ENCODE measurements at regions not wholly inside any gene's neighbourhood (a gene's known extent, or its start where the extent isn't known, plus 50 kb on each side); places are given as distances from the start of the nearest gene placed in this dataset.

DNA sequence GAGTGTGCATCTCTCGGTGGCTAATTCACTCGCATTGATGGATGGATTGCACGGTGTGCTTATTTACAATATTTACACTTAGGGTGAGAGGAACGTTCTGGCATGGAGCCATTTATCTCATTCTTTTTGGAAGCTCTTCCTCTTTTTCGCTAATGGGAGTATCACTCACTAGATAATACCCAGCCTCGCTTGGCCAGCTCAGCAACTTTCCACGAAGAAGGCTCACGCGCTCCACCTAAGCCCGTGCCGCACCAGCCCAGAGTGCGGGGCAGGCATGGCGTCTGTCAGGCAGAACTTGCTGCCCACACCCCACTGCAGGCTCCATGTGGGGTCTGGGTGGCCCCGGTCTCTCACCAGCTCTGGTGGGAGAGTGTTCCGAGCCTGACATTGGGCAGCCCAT is 484.9 kb downstream of the NPHP4 start:
- H3K4me3 ChIP-seq (ENCODE audit: low read depth, low read length) = no peak overlapping the region

GRCh38 chr1:5506634-5507033 is 485.6 kb downstream of the NPHP4 start:
- no peak overlapping the region for H3K9ac ChIP-seq (ENCODE audit: low read depth, low read length)
- H3K27me3 ChIP-seq (ENCODE audit: control insufficient read depth, insufficient read depth, low read length) = no peaks in the 10 kb centered on the region
- no peak overlapping the region for H3K27ac ChIP-seq (ENCODE audit: low read depth, low read length)
- no peaks in the 10 kb centered on the region for H3K4me1 ChIP-seq (ENCODE audit: control insufficient read depth, insufficient read depth, low read length)
- no peaks in the 10 kb centered on the region for H3K9me3 ChIP-seq (ENCODE audit: control insufficient read depth, insufficient read depth, low read length)
- H3K4me3 ChIP-seq (ENCODE audit: low read depth, low read length) = no peak overlapping the region
- no peaks in the 10 kb centered on the region for H3K36me3 ChIP-seq (ENCODE audit: control insufficient read depth, insufficient read depth, low read length)

More for the DNA sequence above, 484.9 kb downstream of the NPHP4 start:
- no peak overlapping the region for H3K27ac ChIP-seq (ENCODE audit: low read depth, low read length)
- no peaks in the 10 kb centered on the region for H3K36me3 ChIP-seq (ENCODE audit: control insufficient read depth, insufficient read depth, low read length)
- no peaks in the 10 kb centered on the region for H3K4me1 ChIP-seq (ENCODE audit: control insufficient read depth, insufficient read depth, low read length)
- no peak overlapping the region for H3K9ac ChIP-seq (ENCODE audit: low read depth, low read length)
- H3K9me3 ChIP-seq (ENCODE audit: control insufficient read depth, insufficient read depth, low read length) = no peaks in the 10 kb centered on the region
- H3K27me3 ChIP-seq (ENCODE audit: control insufficient read depth, insufficient read depth, low read length) = no peaks in the 10 kb centered on the region

- Histone ChIP-seq H3K4me1 (ENCODE audit: control insufficient read depth, insufficient read depth, low read length) (no peaks in the 10 kb centered on the region), H3K36me3 (ENCODE audit: control insufficient read depth, insufficient read depth, low read length) (no peaks in the 10 kb centered on the region), H3K27ac (ENCODE audit: low read depth, low read length) (no peak overlapping the region), H3K9me3 (ENCODE audit: control insufficient read depth, insufficient read depth, low read length) (no peaks in the 10 kb centered on the region), H3K9ac (ENCODE audit: low read depth, low read length) (no peak overlapping the region), H3K4me3 (ENCODE audit: low read depth, low read length) (no peak overlapping the region), H3K27me3 (ENCODE audit: control insufficient read depth, insufficient read depth, low read length) (no peaks in the 10 kb centered on the region)
Measured at GRCh38 chr1:5505944-5506343, 486.3 kb downstream of the NPHP4 start.

- Histone ChIP-seq H3K27ac (ENCODE audit: low read depth, low read length) (no peak overlapping the region), H3K4me3 (ENCODE audit: low read depth, low read length) (no peak overlapping the region), H3K9me3 (ENCODE audit: control insufficient read depth, insufficient read depth, low read length) (no peaks in the 10 kb centered on the region), H3K9ac (ENCODE audit: low read depth, low read length) (no peak overlapping the region), H3K36me3 (ENCODE audit: control insufficient read depth, insufficient read depth, low read length) (no peaks in the 10 kb centered on the region), H3K4me1 (ENCODE audit: control insufficient read depth, insufficient read depth, low read length) (no peaks in the 10 kb centered on the region), H3K27me3 (ENCODE audit: control insufficient read depth, insufficient read depth, low read length) (no peaks in the 10 kb centered on the region)
Measured at GRCh38 chr1:5504364-5504740, 487.9 kb downstream of the NPHP4 start.

- no peaks in the 10 kb centered on the region for H3K36me3 ChIP-seq (ENCODE audit: control insufficient read depth, insufficient read depth, low read length)
- no peaks in the 10 kb centered on the region for H3K27me3 ChIP-seq (ENCODE audit: control insufficient read depth, insufficient read depth, low read length)
- no peak overlapping the region for H3K4me3 ChIP-seq (ENCODE audit: low read depth, low read length)
- no peak overlapping the region for H3K27ac ChIP-seq (ENCODE audit: low read depth, low read length)
- no peaks in the 10 kb centered on the region for H3K4me1 ChIP-seq (ENCODE audit: control insufficient read depth, insufficient read depth, low read length)
- H3K9ac ChIP-seq (ENCODE audit: low read depth, low read length) = no peak overlapping the region
- no peaks in the 10 kb centered on the region for H3K9me3 ChIP-seq (ENCODE audit: control insufficient read depth, insufficient read depth, low read length)
Measured at GRCh38 chr1:5503556-5504363, 488.5 kb downstream of the NPHP4 start.

- H3K4me3 ChIP-seq (ENCODE audit: low read depth, low read length) = no peak overlapping the region
- no peak overlapping the region for H3K9ac ChIP-seq (ENCODE audit: low read depth, low read length)
- no peaks in the 10 kb centered on the region for H3K4me1 ChIP-seq (ENCODE audit: control insufficient read depth, insufficient read depth, low read length)
- no peaks in the 10 kb centered on the region for H3K27me3 ChIP-seq (ENCODE audit: control insufficient read depth, insufficient read depth, low read length)
- no peaks in the 10 kb centered on the region for H3K36me3 ChIP-seq (ENCODE audit: control insufficient read depth, insufficient read depth, low read length)
- no peaks in the 10 kb centered on the region for H3K9me3 ChIP-seq (ENCODE audit: control insufficient read depth, insufficient read depth, low read length)
- no peak overlapping the region for H3K27ac ChIP-seq (ENCODE audit: low read depth, low read length)
Measured at GRCh38 chr1:5502311-5503194, 489.7 kb downstream of the NPHP4 start.

DNA sequence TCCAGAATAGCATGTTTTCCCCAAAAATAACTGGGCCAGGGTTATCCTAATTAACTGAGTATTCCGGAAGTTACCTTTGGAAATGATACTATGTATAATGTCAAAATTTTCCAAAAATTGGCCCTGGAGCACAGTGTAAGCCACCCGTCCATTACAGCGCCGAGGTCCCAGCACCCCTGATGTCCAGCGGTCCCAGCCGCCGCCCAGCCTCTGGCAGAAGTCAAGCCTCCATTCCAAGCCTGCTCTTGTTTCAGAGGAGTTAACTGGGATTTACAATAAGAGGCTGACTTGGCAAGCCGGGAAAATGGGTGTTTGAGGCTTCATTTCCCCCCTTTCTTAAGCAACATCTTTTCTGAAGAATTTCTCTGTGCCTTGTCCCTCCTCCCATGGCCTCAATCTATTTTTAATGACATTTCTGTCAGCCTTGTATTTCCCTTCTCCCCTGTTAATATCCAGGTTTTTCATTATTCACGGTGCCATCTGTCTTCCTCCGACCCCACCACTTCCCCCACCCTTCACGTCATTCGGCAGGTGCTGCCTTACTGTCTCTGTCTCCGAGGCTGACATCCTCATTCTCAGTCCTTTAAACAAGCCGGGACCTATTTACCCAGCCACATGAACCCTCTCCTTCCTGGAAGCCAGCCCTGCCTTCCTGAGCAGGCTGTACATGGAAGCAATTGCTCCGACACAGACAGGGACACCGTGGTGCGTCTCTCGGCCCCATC is 490.9 kb downstream of the NPHP4 start:
- no peaks in the 10 kb centered on the region for H3K27me3 ChIP-seq (ENCODE audit: control insufficient read depth, insufficient read depth, low read length)
- no peak overlapping the region for H3K9ac ChIP-seq (ENCODE audit: low read depth, low read length)
- no peak overlapping the region for H3K27ac ChIP-seq (ENCODE audit: low read depth, low read length)
- no peaks in the 10 kb centered on the region for H3K36me3 ChIP-seq (ENCODE audit: control insufficient read depth, insufficient read depth, low read length)
- H3K9me3 ChIP-seq (ENCODE audit: control insufficient read depth, insufficient read depth, low read length) = no peaks in the 10 kb centered on the region
- no peak overlapping the region for H3K4me3 ChIP-seq (ENCODE audit: low read depth, low read length)
- no peaks in the 10 kb centered on the region for H3K4me1 ChIP-seq (ENCODE audit: control insufficient read depth, insufficient read depth, low read length)

GRCh38 chr1:5500541-5500940 is 491.7 kb downstream of the NPHP4 start:
- H3K9ac ChIP-seq (ENCODE audit: low read depth, low read length) = no peak overlapping the region
- H3K27ac ChIP-seq (ENCODE audit: low read depth, low read length) = no peak overlapping the region
- no peaks in the 10 kb centered on the region for H3K9me3 ChIP-seq (ENCODE audit: control insufficient read depth, insufficient read depth, low read length)
- no peaks in the 10 kb centered on the region for H3K27me3 ChIP-seq (ENCODE audit: control insufficient read depth, insufficient read depth, low read length)
- no peak overlapping the region for H3K4me3 ChIP-seq (ENCODE audit: low read depth, low read length)
- H3K36me3 ChIP-seq (ENCODE audit: control insufficient read depth, insufficient read depth, low read length) = no peaks in the 10 kb centered on the region
- H3K4me1 ChIP-seq (ENCODE audit: control insufficient read depth, insufficient read depth, low read length) = no peaks in the 10 kb centered on the region

DNA sequence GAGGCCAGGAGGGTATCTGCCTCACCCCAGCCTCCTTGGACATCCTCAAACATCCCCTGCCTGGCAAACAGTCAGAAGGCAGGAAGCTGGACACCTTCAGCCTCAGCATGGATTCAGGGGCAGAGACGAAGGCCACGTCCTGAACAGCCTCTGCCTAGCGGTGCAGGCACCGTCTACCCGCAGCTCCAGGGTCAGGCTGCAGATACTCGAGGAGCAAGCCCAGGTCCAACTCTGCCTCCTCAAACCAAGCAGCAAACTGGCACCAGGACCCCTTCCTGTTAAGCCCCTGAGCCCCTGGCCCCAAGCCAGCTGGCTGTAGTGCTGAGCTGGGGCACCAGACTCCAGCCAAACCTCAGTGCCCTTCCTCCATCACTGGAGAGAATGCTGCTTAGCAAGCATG is 494.7 kb downstream of the NPHP4 start:
- no peak overlapping the region for H3K27ac ChIP-seq (ENCODE audit: low read depth, low read length)
- H3K9ac ChIP-seq (ENCODE audit: low read depth, low read length) = no peak overlapping the region
- H3K4me3 ChIP-seq (ENCODE audit: low read depth, low read length) = no peak overlapping the region
- H3K27me3 ChIP-seq (ENCODE audit: control insufficient read depth, insufficient read depth, low read length) = no peaks in the 10 kb centered on the region
- H3K4me1 ChIP-seq (ENCODE audit: control insufficient read depth, insufficient read depth, low read length) = no peaks in the 10 kb centered on the region
- H3K36me3 ChIP-seq (ENCODE audit: control insufficient read depth, insufficient read depth, low read length) = no peaks in the 10 kb centered on the region
- H3K9me3 ChIP-seq (ENCODE audit: control insufficient read depth, insufficient read depth, low read length) = no peaks in the 10 kb centered on the region

DNA sequence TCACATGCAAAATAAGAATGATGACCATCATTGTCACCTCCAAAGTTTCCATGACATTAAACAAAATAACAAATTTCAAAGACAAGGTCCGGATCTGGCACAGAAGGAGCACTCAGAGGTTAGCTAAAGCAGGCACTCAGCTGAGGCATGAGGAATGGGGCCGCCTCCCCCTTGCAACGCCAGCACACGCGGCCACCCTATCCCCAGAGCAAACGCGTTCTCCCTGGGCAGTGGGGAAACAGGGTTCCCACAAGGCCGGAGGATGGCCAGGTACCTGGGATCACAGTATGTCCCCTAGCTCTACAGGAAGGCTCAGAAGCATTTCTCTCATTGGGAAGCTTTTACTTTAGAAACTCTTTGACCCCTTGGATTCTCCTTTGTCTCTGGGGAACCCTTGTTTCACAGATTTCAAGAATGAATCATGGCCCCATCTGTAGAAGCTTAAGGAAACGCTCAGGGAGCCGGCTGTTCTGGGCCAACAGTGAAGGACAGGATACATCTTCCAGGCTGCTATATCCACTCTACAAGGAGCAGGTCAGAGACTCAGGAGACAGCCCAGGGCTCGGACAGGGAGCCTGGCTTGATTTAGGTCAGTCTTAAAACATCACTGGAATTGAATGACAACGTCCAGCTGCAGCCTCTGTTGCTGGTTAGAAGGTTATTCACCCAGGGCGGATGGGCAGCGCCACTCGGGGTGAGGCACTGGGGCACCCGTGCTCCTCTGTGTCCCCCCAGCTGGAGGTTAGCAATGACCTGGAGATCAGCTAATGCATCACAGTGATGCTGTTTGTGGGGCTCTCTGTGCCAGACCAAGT is 496.4 kb downstream of the NPHP4 start:
- Histone ChIP-seq H3K27ac (ENCODE audit: low read depth, low read length) (no peak overlapping the region), H3K27me3 (ENCODE audit: control insufficient read depth, insufficient read depth, low read length) (no peaks in the 10 kb centered on the region), H3K4me3 (ENCODE audit: low read depth, low read length) (no peak overlapping the region), H3K9ac (ENCODE audit: low read depth, low read length) (no peak overlapping the region), H3K36me3 (ENCODE audit: control insufficient read depth, insufficient read depth, low read length) (no peaks in the 10 kb centered on the region), H3K9me3 (ENCODE audit: control insufficient read depth, insufficient read depth, low read length) (no peaks in the 10 kb centered on the region), H3K4me1 (ENCODE audit: control insufficient read depth, insufficient read depth, low read length) (no peaks in the 10 kb centered on the region)

All from HUES48 (cell line).